GM12874 (cell line): ENCODE measurements at regions not wholly inside any gene's neighbourhood (a gene's known extent, or its start where the extent isn't known, plus 50 kb on each side); places are given as distances from the start of the nearest gene placed in this dataset.

Experiments used
- TF ChIP-seq, protein P1 (sequence below): IDR thresholded peaks from 2 replicates; pipeline ENCODE4 v1.5.1; 2011; ENCODE audit warnings: low read depth, mild to moderate bottlenecking, control low read depth, low read length, moderate library complexity; ENCODE audit not compliant: insufficient read depth

DNA sequence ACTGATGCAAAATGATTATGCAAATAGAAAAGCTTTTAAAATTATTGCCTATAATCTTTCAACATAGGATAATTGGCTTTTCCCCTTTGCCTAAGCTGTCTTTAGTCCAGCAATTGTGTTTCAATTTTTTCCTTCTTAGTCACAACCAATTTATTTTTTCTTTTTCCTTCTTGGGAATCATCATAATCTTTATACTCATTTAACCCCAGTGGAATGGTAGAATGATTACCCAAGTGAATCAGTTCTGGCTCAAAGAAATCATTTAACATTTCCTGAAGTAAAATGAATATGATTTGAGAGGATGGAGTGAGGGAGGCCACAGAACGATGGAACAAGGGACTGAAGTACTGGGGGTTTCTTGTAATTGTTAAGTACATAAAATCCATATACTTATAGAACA is 93.0 kb upstream of the CRIM1 start:
- TF ChIP-seq, protein P1, sequence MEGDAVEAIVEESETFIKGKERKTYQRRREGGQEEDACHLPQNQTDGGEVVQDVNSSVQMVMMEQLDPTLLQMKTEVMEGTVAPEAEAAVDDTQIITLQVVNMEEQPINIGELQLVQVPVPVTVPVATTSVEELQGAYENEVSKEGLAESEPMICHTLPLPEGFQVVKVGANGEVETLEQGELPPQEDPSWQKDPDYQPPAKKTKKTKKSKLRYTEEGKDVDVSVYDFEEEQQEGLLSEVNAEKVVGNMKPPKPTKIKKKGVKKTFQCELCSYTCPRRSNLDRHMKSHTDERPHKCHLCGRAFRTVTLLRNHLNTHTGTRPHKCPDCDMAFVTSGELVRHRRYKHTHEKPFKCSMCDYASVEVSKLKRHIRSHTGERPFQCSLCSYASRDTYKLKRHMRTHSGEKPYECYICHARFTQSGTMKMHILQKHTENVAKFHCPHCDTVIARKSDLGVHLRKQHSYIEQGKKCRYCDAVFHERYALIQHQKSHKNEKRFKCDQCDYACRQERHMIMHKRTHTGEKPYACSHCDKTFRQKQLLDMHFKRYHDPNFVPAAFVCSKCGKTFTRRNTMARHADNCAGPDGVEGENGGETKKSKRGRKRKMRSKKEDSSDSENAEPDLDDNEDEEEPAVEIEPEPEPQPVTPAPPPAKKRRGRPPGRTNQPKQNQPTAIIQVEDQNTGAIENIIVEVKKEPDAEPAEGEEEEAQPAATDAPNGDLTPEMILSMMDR = no peak

DNA sequence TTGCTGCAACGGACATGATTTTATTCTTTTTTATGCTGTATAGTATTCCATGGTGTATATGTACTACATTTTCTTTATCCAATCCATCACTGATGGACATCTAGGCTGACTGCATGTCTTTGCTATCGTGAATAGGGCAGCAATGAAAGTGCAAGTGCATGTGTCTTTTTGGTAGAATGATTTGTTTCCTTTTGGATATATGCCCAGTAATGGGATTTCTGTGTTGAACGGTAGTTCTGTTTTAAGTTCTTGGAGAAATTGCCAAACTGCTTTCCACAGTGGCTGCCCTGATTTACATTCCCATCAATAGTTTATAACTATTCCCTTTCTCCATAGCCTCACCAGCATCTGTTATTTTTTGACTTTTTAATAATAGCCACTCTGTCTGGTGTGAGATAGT is 99.7 kb upstream of the CRIM1 start:
- TF ChIP-seq, protein P1 = no peak

DNA sequence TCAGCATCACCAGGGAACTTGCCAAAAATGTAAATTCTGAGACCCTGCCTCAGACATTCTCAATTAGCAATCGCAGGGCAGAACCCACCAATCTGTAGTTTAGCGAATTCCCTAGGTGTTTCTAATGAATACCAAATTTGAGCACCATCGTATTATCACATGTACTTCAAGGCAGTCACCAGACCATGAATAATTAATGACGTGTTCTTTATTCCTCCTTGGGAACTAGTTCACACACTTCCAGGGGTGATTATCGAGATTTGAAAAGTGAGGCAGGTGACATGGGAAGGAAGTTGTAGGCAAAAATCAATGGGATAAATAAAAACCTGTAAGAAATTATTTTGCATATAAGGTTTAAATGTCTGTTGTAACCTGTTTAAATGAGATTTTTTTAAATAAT is 102.5 kb upstream of the CRIM1 start:
- TF ChIP-seq, protein P1 = no peak

DNA sequence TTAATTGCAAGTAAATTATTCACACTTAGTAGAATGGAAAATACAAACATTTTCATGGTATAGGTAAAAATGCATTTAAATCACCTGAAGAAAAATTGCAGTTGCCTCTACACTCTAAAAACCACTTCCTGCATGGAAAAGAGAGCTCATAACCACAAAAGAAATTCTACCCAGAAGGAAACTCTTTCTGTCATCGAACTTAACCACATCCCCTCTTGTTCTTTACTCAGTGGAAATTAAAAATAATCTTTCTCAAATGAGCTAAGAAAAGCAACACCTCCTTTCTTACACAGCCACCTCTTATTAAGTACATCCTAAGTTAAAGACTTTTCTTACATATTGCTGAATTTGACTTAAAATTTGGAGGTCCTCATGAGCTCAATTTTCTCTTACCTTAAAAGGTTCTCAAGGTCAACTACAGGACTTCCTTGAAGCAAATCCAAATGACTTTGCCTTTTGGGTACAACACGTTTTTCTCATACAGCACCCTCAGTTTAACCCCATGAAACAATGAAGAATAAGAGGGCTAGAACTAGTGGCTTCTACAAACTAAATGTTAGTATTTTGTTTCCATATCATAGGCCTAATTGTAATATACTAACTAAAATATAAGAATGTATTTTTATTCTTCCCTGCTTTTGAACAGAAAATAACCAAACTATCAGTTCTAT is 109.1 kb upstream of the CRIM1 start:
- TF ChIP-seq, protein P1 = no peak

DNA sequence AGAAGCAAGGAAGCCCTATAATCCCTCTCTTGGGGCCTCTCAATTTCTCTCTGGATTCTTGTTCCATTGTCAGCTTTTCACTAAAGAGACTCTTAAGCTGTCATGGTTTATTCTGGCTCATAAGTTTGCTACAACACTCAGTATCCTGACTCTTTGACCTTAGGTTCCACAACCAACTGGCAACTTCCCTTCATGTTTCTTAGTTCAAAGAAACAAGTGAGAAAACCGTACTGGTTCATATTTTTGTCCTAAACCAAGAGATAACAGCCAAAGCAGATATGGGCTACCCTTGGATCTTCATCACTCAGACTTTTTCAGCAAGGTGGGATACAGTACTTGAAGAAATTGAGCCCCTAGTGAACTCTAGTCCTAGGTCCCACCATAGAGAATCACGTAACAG is 109.9 kb upstream of the CRIM1 start:
- TF ChIP-seq, protein P1 = no peak

DNA sequence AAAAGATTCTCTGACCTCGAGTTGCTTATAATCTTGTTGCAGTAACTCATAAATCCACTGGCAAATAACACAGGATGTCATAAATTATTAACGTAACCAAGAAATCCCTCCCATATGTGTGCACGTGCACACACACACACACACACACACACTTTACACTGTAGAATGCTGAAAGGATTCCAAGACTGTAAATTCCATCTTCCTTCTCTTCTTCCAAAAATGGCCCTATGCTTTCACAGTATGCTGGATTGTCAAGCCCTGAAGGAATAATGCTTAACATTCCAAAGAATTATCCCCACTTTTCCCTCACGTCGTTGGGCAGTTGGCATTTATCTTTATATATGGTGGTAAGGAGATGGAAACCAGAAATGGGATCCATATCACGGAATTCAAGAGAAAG is 117.5 kb upstream of the CRIM1 start:
- TF ChIP-seq, protein P1 = no peak

DNA sequence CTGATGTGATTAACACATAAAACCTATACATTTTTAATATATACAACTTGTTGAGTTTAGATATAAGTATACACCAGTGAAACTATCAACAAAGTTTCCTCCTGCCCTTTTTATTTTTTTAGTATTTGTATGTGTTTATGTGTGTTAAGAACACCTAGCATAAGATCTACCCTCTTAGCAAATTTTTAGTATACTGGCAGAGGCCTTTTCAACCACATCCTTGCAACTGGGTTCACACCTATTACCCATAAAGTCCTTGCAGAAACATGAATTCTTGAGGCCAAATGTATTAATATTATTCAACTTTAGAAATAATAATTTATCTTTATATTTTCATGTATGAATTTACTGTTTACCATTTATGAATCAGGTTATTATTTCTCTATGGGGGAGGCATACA is 119.7 kb upstream of the CRIM1 start:
- TF ChIP-seq, protein P1 = no peak
